HG03457 (cell line): ENCODE measurements at regions not wholly inside any gene's neighbourhood (a gene's known extent, or its start where the extent isn't known, plus 50 kb on each side); places are given as distances from the start of the nearest gene placed in this dataset.

Source experiments
- ATAC-seq: cut with Tn5 transposase; IDR thresholded peaks from one replicate; pipeline ENCODE4 v1.9.1; 2021; ENCODE audit warnings: moderate number of reproducible peaks; ENCODE audit not compliant: unreplicated experiment

DNA sequence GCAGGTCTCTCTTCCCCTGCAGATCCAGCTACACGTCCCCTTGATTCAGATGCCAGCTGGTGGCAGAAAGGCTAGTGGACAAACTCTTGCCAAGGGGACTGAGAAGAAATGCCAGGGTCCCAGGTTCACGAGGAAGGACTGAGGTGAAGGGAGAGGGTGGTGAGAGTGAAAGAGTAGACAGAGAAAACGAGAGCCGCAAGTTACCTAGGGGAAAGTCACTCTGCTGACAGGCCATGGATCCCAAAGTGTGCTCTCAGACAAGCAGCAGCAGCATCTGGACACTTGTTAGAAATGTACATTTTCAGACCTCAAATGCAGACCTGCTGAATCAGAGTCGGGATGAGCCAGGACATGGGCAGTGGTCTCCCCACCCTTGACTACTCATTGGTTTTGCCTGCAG, 192.3 kb downstream of the FGFR2 start:
- no peak for ATAC-seq

DNA sequence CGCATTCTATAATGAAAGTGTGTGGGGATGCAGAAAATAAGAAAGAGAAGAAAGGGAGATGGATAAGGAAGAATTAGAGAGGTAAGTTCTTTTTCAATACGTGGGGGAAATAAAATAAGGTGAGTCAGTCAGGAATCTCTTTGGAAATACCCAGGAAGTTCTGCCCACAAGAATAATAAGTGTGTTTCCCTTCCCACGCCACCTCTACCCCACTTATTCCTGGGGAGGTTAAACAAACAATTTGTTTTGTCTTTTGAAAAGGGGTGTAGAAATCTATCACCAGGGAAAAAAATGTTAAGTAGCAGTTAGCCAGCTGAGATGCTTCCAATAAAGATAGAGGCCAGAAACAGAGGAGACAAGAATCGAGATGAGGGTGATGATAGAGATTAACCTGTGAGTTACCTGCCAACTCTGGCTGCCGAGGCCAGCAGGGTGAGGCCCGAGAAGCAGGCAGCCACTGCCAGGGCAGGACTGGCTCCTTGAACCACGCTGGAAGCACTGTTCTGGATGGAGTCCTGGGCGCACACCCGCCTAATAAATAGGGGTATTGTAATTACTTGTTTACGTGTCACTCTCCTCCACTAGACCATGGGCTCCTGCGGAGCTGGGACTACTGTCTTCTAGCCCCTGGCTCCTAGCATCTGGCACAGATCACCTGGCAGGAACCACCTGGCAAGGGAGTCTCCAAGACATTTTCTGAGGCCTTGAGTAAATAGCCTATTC, 191.3 kb downstream of the FGFR2 start:
- ATAC-seq: no peak

- no peak for ATAC-seq
These were observed 188.7 kb downstream of the FGFR2 start for GRCh38 chr10:121409466-121410104.

DNA sequence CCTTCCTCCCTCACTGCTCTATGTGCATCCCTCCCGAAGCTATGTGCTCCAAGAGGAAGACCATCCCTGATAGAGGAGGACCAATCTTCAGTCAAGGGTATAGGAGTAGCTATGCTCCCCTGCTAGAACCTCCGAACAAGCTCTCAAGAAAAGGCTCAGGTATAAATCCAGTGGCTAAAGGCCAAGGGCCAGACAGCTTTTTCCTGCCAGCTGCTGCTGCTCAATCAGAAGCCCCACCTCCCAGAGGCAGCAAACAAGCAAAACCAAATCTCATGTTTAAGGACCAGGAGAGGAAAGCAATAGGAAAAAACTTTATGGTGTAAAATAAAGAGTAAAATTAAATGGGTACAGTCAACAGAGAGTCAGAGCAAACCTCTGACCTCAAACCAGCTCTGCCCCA, 187.2 kb downstream of the FGFR2 start:
- no peak for ATAC-seq

- no peak for ATAC-seq
These were observed 184.3 kb downstream of the FGFR2 start for GRCh38 chr10:121413951-121414350.

DNA sequence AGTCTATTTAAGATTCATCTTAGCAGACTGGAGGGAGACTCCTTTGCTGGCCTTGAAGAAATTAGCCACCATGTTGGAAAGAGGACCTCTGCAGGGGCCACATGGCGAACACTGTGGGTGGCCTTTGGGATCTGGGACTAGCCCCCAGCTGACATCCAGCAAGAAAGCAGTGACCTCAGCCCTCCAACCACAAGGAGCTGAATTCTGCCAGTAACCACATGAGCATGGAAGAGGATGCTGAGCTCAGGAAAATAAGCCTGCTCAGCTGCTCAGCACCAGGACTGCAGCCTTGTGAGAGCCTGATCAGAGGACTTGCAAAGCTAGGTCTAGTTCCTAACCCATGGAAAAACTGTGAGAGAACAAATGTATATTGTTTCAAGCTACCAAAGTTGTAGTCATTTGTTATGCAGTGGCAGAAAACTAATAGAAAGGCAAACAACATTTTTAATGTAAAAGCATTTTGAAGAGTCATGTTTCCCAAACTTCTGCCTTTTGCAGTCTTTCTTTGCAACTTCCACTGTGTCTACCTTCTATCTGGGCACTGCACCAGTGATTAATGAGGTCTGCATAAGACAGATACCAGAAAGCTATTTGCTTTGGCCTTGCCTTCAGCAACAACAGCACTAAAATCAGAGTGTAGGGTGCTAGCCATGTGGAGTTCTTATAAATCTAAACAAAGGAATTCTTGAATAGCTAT, 183.7 kb downstream of the FGFR2 start:
- no peak for ATAC-seq

DNA sequence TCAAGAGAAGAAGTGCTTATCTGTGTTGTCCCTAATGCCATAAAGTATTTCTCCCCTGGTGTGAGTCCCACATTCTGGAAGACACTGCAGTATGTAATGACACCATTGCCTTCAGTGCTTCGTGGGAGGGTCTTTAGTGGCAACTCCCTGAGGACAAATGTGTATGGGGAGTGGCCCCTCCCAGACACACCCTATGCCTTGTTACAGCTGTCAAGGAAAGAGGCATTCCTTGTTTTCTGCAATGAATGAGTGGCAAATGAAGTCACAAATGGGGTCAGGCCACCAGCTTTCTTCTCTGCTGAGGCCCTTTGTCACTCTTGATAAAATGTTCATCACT, 183.2 kb downstream of the FGFR2 start:
- ATAC-seq: no peak

- no peak for ATAC-seq
These were observed 182.2 kb downstream of the FGFR2 start for GRCh38 chr10:121416071-121416470.

- no peak for ATAC-seq
These were observed 180.9 kb downstream of the FGFR2 start for GRCh38 chr10:121417298-121417697.

GRCh38 chr10:121418126-121418777, 180.0 kb downstream of the FGFR2 start:
- ATAC-seq: no peak

DNA sequence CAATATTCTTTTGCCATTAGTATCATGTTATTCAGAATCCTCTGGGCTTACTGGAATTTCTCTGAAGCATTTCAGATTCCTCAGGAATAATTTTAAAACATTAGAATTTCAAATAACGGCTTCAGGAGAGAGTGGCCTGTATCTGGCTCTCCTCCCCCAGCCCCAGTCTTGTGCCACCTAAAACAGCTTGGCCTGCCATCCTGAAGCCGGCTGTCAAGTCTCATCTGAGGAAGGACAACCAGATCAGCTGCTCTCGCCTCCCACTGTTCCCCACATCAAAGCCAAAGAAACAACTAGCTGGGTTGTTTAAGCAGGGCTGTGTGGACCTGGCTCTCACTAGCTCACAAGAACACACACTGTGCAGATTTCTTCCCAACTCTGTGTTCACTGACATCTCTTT, 178.2 kb downstream of the FGFR2 start:
- no peak for ATAC-seq

GRCh38 chr10:121422096-121422495, 176.1 kb downstream of the FGFR2 start:
- ATAC-seq: no peak

- ATAC-seq: no peak
These were observed 172.6 kb downstream of the FGFR2 start for GRCh38 chr10:121425623-121426022.

DNA sequence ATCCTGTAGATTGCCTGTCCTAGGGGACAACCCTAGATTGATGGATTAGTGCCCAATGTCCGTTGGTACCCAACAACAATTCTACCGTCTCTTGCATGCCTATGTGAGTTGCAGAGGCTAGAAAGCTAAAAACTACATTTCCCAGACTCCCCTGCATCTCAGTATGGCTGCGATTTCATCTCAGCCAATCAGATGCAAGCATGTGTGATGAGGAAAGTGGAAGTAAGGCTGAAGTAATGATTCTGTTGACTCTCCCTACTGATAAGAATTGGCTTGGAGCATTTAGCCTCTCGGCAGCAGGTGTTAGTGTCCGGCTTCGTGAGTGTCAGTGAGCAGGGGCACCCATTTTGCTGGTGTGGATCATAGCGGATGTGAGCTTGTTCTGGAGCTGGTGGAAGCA, 171.9 kb downstream of the FGFR2 start:
- ATAC-seq: no peak
